GM21390 (cell line): ENCODE measurements at regions not wholly inside any gene's neighbourhood (a gene's known extent, or its start where the extent isn't known, plus 50 kb on each side); places are given as distances from the start of the nearest gene placed in this dataset.
A peak's percentile ranks its signal among the peaks of the same experiment; 100 is the strongest.

Source experiments
- ATAC-seq: cut with Tn5 transposase; IDR thresholded peaks from one replicate; pipeline ENCODE4 v1.9.1; 2021; ENCODE audit not compliant: unreplicated experiment

- ATAC-seq: no peak
Observed at GRCh38 chr3:117630885-117631284, 921.3 kb downstream of the TUSC7 start.

- no peak for ATAC-seq
Observed at GRCh38 chr3:117631781-117632180, 922.2 kb downstream of the TUSC7 start.

DNA sequence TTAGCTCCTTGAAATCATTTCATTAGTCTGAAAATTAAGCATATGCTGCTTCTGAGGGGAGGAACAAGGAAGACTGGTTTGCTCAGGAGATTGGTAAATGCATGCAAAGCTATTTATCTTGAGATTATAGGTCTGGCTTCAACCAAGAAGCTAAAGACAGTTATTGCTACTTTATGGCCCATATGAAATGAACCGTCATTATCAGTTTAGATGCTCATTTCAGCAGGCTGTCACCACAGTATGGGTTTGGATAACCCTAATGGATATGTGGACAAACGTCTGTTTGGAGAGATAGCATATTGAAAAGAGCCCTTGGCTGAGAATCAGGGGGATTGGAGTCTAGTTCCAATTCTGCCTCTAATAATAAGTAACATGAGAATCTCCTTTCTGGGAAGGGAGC lies 922.6 kb downstream of the TUSC7 start:
- ATAC-seq: no peak

- ATAC-seq: peak; percentile 38
Observed at GRCh38 chr3:117633207-117633606, 923.6 kb downstream of the TUSC7 start.

DNA sequence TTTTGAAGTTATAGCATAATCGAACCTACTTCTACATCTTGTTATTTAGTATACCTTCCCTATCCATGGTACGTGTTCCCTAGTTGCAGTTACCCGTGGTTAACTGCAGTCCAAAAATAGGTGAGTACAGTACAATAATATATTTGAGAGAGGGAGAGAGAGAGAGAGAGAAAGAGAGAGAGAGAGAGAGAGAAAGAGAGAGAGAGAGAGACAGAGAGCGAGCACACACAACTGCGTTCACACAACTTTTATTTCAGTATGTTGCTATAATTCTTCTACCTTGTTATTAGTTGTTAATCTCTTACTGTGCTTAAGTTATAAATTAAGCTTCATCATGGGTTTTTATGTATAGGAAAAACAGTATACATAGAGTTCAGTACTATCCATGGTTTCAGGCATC lies 928.1 kb downstream of the TUSC7 start:
- ATAC-seq: no peak

GRCh38 chr3:117644203-117644602 lies 934.6 kb downstream of the TUSC7 start:
- no peak for ATAC-seq

GRCh38 chr3:117645561-117646242 lies 936.1 kb downstream of the TUSC7 start:
- peak; percentile 75 for ATAC-seq

DNA sequence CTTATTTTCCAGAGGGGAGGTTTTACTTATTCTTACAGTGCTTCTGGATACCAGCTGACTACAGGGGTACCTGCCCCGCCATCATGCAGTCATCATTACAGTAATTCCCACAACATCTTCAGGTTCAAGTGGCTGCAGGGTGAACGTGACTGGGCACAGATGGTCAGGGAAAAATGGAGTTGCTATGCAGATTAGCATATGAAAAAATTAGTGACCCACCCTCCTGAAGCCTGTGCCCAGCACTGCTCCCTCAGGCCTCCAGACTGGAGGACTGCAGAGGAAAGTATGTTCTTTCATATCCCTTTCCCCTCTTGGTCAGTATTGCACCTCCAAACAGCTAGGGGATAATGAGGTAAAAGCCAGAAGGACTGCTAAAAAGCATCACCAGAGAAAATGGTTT lies 937.9 kb downstream of the TUSC7 start:
- no peak for ATAC-seq

- ATAC-seq: no peak
Observed at GRCh38 chr3:117651246-117651645, 941.7 kb downstream of the TUSC7 start.

GRCh38 chr3:117656391-117656790 lies 946.8 kb downstream of the TUSC7 start:
- no peak for ATAC-seq

GRCh38 chr3:117657278-117657677 lies 947.7 kb downstream of the TUSC7 start:
- ATAC-seq: no peak

- ATAC-seq: no peak
Observed at GRCh38 chr3:117660941-117661817, 951.6 kb downstream of the TUSC7 start.

DNA sequence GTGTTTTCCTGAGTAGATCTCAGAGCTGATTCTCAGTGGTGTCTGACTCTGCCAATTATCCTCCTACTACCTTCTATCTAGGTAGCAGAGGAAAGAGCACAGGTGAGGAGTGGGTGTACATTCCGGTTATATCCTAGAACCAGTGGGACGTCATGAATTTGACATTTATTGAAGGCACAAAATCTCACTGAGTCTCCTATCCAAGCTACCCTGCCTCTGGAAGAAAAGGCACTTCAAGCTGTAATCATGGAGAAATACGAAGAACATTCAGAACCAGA lies 952.2 kb downstream of the TUSC7 start:
- no peak for ATAC-seq

GRCh38 chr3:117665296-117665695 lies 955.7 kb downstream of the TUSC7 start:
- no peak for ATAC-seq

- no peak for ATAC-seq
Observed at GRCh38 chr3:117666325-117666724, 956.7 kb downstream of the TUSC7 start.

- ATAC-seq: no peak
Observed at GRCh38 chr3:117666812-117667211, 957.2 kb downstream of the TUSC7 start.

- ATAC-seq: no peak
Observed at GRCh38 chr3:117669774-117670173, 960.2 kb downstream of the TUSC7 start.

- ATAC-seq: no peak
Observed at GRCh38 chr3:117671722-117672318, 962.2 kb downstream of the TUSC7 start.

- ATAC-seq: no peak
Observed at GRCh38 chr3:117674321-117674720, 964.7 kb downstream of the TUSC7 start.

GRCh38 chr3:117681619-117682018 lies 972.0 kb downstream of the TUSC7 start:
- ATAC-seq: no peak

- no peak for ATAC-seq
Observed at GRCh38 chr3:117687096-117687495, 977.5 kb downstream of the TUSC7 start.

- no peak for ATAC-seq
Observed at GRCh38 chr3:117688583-117688982, 979.0 kb downstream of the TUSC7 start.
